ENCODE measurements at regions not wholly inside any gene's neighbourhood (a gene's known extent, or its start where the extent isn't known, plus 50 kb on each side); places are given as distances from the start of the nearest gene placed in this dataset.

GRCh38 chr9:38281917-38282316 is 110.6 kb upstream of the ALDH1B1 start:
- Histone ChIP-seq H3K27ac (no peak overlapping the region), H3K36me3 (ENCODE audit: control insufficient read depth, insufficient read depth, low read length) (no peaks in the 10 kb centered on the region), H3K9me3 (ENCODE audit: control insufficient read depth, low read length) (no peaks in the 10 kb centered on the region), H3K4me1 (no peaks in the 10 kb centered on the region), H2AFZ (no peak overlapping the region), H3K4me3 (ENCODE audit: low read depth, low read length) (no peak overlapping the region), H3K9ac (no peak overlapping the region), H3K79me2 (no peaks in the 10 kb centered on the region), H3K4me2 (ENCODE audit: low read length) (no peak overlapping the region), H3K27me3 (ENCODE audit: control insufficient read depth, insufficient read depth, low read length) (no peaks in the 10 kb centered on the region)
- TF ChIP-seq CTCF (IDR thresholded peaks at IDR 0.05): no peak

- H3K36me3 ChIP-seq (ENCODE audit: control insufficient read depth, insufficient read depth, low read length): no peaks in the 10 kb centered on the region
- no peaks in the 10 kb centered on the region for H3K9me3 ChIP-seq (ENCODE audit: control insufficient read depth, low read length)
- TF ChIP-seq CTCF (IDR thresholded peaks at IDR 0.05): no peak
- H3K4me1 ChIP-seq: no peaks in the 10 kb centered on the region
- no peak overlapping the region for H3K4me3 ChIP-seq (ENCODE audit: low read depth, low read length)
- no peak overlapping the region for H3K4me2 ChIP-seq (ENCODE audit: low read length)
- H2AFZ ChIP-seq: no peak overlapping the region
- no peaks in the 10 kb centered on the region for H3K27me3 ChIP-seq (ENCODE audit: control insufficient read depth, insufficient read depth, low read length)
- no peak overlapping the region for H3K9ac ChIP-seq
- no peak overlapping the region for H3K27ac ChIP-seq
- H3K79me2 ChIP-seq: no peaks in the 10 kb centered on the region
These were observed 111.3 kb upstream of the ALDH1B1 start for GRCh38 chr9:38281196-38281595.

GRCh38 chr9:38280251-38280800 is 112.2 kb upstream of the ALDH1B1 start:
- H3K9me3 ChIP-seq (ENCODE audit: control insufficient read depth, low read length): no peaks in the 10 kb centered on the region
- no peak for TF ChIP-seq CTCF (IDR thresholded peaks at IDR 0.05)

GRCh38 chr9:38278931-38279679 is 113.4 kb upstream of the ALDH1B1 start:
- Histone ChIP-seq H3K27me3 (ENCODE audit: control insufficient read depth, insufficient read depth, low read length) (no peaks in the 10 kb centered on the region), H3K4me3 (ENCODE audit: low read depth, low read length) (no peak overlapping the region)

More at GRCh38 chr9:38280251-38280800, 112.2 kb upstream of the ALDH1B1 start:
- H3K79me2 ChIP-seq: no peaks in the 10 kb centered on the region
- no peaks in the 10 kb centered on the region for H3K4me1 ChIP-seq
- H2AFZ ChIP-seq: no peak overlapping the region
- H3K36me3 ChIP-seq (ENCODE audit: control insufficient read depth, insufficient read depth, low read length): no peaks in the 10 kb centered on the region
- no peak overlapping the region for H3K4me2 ChIP-seq (ENCODE audit: low read length)
- H3K27ac ChIP-seq: no peak overlapping the region
- no peaks in the 10 kb centered on the region for H3K27me3 ChIP-seq (ENCODE audit: control insufficient read depth, insufficient read depth, low read length)
- H3K4me3 ChIP-seq (ENCODE audit: low read depth, low read length): no peak overlapping the region
- H3K9ac ChIP-seq: no peak overlapping the region

More at GRCh38 chr9:38278931-38279679, 113.4 kb upstream of the ALDH1B1 start:
- Histone ChIP-seq H2AFZ (no peak overlapping the region), H3K9me3 (ENCODE audit: control insufficient read depth, low read length) (no peaks in the 10 kb centered on the region), H3K4me2 (ENCODE audit: low read length) (no peak overlapping the region), H3K79me2 (no peaks in the 10 kb centered on the region), H3K4me1 (no peaks in the 10 kb centered on the region), H3K36me3 (ENCODE audit: control insufficient read depth, insufficient read depth, low read length) (no peaks in the 10 kb centered on the region), H3K9ac (no peak overlapping the region), H3K27ac (no peak overlapping the region)
- TF ChIP-seq CTCF (IDR thresholded peaks at IDR 0.05): no peak
